Stimulated activated CD4-positive, alpha-beta T cell treated with anti-CD3 and anti-CD28 coated beads, Interleukin-4, amount 100 ng/mL, for 1 hour (primary cell): ENCODE measurements at regions not wholly inside any gene's neighbourhood (a gene's known extent, or its start where the extent isn't known, plus 50 kb on each side); places are given as distances from the start of the nearest gene placed in this dataset.
"Not testable (repeated sequence)": the region's sequence is repeated elsewhere in the genome, so short reads cannot be mapped to it uniquely, and the experiment has no call there.

ENCODE experiments used
- DNase-seq: peaks from one replicate; pipeline ENCODE4 v3.0.0-alpha.2; 2020

GRCh38 chr9:96062031-96062430 lies 186.5 kb downstream of the ERCC6L2 start:
- DNase-seq: no peak

DNA sequence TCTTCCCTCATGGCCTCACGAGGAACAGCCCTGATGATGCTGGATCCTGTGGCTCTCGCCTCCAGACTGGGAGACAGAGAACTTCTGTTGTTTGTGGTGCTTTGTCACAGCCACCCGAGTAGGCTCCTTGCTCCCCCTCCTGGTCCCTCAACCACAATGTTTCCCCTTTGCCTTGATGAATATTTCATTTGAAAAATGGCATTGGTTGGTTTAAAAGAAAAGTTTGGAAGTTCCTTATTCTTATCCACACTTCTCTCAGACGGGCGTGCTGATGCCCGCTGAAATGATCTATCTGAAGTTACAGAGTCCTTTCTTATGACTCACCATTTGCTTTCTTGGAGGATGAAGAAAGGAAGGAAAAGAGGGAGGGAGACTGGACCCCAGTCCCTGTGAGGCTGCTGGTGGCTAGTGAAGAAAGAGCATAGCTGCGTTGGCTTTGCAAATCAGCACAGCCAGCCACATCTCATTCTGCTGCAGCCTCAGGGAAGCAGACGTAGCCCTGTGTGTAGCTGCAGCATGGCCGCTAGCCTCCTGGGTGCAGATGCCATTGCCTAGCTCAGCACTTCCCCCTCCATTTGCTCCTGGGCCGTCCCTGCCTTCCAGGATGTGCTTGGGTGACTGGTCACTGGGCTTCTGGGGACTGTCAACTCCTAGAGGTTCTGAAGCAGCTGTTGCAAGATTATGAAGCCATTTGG lies 185.9 kb downstream of the ERCC6L2 start:
- DNase-seq: peak; percentile 39

GRCh38 chr9:96058218-96058617 lies 182.7 kb downstream of the ERCC6L2 start:
- no peak for DNase-seq

- DNase-seq: peak; percentile 4
These were observed 181.7 kb downstream of the ERCC6L2 start for GRCh38 chr9:96057155-96057554.

GRCh38 chr9:96056226-96056625 lies 180.7 kb downstream of the ERCC6L2 start:
- no peak for DNase-seq

DNA sequence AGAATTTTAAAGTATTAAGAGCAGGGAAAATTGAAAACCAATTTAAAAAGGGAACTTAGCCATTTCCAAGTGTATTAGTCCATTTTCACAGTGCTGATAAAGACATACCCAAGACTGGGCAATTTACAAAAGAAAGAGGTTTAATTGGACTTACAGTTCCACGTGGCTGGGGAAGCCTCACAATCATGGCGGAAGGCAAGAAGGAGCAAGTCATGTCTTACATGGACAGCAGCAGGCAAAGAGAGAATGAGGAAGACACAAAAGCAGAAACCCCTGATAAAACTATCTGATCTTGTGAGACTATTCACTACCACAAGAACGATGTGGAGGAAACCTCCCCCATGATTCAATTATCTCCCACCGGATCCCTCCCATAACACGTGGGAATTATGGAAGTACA lies 178.8 kb downstream of the ERCC6L2 start:
- not testable (repeated sequence) for DNase-seq

DNA sequence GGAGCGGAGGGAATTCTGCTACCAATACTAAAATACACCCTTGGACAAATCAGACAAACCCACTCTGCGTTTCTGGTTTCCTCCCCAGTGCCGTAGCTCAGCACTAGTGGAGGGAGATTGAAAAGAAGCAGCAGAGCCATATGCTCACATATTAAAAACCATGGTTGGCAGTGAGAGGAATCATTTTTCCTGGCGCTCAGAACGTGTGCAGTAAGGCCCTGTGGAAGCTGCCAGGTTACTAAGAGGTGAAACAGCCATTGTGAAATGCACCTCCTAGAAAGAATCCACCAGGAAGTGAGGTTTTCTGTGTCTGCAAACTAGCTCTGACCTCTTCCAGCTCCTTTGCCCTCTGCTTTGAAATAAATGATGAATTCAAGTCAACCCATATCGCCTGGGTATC lies 177.2 kb downstream of the ERCC6L2 start:
- DNase-seq: no peak

- no peak for DNase-seq
These were observed 175.9 kb downstream of the ERCC6L2 start for GRCh38 chr9:96051423-96051822.

- no peak for DNase-seq
These were observed 175.3 kb downstream of the ERCC6L2 start for GRCh38 chr9:96050861-96051155.

GRCh38 chr9:96050048-96050860 lies 174.8 kb downstream of the ERCC6L2 start:
- DNase-seq: no peak

DNA sequence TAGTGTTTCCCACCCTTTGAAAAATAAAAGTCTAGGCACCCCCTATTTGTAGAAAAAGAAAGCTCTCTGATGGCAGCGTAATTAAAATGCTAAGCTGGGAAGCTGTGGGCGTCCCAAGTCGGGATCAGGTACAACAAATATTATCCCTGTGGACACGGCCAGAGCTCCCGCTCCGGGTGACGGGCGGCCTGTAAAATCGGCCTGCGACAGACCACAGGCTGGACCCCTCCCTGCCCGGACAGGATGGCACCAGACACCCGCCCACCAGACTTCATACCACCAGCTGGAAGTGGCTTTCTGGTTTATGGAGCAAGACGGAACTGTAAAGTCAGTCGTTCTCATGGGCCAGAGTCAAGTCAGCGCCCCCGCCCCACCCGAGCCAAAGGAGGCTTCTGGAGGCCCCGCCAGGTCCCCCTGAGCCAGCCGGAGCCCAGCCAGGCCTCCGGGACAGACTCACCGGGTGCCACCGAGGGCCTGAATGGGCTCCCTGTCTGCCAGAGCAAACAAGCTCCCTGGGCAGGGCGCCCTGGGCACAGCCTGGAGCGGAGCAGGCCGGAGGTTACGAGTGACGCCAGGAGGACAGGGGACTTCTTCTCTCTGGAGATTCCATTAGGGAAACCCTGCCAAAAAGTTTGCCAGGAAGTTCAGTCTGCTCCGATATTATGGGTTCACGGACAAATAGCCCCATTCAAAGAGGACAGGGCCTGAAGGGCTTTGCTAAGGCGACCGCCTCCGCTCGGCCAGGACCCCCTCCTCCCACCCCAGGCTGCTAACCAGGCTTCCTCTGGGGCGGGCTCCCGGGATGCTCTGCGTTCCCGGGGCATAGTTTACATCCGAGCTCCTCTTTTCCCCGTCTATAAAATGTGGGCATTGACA lies 173.7 kb downstream of the ERCC6L2 start:
- no peak for DNase-seq

DNA sequence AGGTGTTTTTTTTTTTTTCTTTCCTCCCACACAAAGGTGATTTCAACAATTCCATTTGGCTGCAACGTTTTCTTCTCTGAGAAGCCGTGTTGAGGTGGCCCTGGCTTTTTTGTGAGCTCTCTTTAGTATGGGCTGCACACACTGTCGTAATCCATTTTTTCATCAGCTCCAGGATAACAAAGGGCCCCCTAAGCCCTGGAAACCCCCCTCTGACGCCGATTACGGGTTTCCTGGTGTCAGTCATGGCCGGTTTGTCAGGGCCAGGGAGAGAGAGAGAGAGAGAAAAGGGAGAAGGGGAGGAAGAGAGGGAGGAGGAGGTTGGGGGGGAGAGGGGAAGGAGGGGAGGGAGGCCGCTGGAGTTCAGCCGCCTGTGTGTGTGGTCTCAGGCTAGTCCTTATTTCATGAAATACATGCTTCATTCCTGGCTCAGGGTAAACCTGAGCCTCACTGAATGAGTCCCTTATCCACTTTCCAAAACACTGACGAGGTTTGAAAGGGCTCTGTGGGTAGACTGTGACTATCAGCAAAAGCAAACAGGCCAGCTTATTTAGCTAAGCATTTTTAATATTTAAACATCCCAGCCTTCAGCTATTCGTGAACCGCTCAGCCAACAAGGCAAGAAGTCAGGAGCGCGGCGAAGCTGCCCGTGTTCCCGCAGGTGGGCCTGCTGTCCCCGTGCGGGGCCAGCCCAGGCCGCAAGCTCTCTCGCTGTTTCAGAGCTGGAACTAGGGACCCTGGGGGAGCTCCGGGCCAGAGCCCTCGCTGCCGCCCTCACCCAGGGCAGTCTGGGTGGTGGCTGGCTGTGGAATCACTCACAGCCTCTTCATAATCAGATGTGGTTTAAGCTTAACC lies 172.8 kb downstream of the ERCC6L2 start:
- peak; percentile 13 for DNase-seq

- DNase-seq: no peak
These were observed 172.2 kb downstream of the ERCC6L2 start for GRCh38 chr9:96047741-96048103.

GRCh38 chr9:96047116-96047639 lies 171.7 kb downstream of the ERCC6L2 start:
- DNase-seq: no peak

DNA sequence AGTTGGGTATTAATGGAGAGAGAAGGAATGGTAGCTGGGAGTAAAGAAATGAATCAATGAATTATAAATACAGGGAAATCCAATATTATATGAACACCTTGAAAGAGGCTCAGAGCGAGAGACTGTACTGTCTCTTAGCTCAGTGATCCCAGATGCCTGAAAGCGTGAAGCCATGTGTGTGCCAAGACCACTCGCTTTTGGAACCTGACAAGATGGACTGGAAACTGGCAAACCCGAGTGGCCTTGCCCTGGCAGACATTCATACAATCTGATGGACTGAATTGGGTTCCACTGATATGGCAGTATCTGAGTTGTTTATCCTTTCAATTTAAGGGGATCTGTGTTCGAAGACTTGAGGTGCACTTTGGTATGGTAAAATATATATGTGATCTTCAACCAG lies 170.3 kb downstream of the ERCC6L2 start:
- no peak for DNase-seq

DNA sequence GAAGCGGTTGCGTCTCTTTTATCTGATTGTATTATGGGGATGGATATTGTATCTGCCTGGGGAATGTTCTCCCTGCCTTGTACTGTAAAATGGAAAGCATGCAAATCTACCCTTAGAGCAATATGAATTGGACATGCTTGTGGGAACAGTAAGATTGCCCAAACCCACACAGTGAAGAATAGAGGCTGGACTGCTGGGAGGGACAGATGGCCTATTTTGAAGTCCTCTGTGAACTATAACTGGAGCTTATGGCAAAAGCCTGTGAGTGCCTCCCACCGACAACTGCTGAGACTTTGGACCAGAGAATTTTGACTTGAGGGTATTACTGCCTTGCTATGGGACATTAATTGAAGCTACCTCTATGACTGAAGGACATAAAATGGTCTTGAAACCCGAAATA lies 168.9 kb downstream of the ERCC6L2 start:
- DNase-seq: no peak

DNA sequence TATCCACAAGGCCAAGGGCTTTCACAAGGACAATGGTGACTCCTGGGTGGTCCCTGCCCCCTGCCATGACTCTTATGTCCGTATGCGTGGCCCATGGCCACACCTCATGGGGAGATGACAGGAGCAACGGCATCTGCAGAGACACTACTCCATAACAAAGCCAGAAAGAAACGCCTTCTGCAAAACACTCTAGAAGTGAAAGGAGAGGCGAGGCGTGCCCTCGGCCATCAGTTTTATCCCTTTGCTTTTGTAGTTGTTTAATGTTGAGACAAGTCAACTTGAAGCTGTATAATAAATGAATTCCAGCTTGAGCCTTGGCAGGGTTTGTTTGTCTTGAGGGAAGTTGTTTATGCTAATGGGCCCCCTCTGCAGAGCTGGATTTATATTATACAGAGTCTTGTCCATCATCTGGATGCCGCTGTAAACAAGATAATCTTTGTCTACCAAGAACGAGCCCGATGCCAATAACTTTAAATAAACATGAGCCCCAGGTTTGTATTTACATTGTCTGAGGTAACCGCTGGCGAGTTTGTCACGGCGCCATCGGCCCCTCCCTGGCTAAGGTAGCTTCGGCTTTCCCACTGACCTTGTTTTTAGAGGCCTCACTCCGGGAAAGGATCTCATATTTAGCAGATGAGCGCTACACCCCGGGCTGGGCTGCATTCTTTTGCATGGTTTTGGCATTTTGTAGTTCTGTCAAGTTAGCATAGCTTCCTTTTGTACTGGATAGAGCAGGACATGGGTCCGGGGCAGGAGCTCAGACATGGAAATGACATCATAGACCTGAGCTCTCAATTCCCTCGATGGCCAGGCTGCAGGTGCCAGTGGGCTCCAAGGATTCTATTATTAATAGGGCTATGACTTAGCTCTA lies 165.3 kb downstream of the ERCC6L2 start:
- no peak for DNase-seq

GRCh38 chr9:96038914-96039313 lies 163.4 kb downstream of the ERCC6L2 start:
- no peak for DNase-seq

GRCh38 chr9:96038271-96038670 lies 162.8 kb downstream of the ERCC6L2 start:
- no peak for DNase-seq

DNA sequence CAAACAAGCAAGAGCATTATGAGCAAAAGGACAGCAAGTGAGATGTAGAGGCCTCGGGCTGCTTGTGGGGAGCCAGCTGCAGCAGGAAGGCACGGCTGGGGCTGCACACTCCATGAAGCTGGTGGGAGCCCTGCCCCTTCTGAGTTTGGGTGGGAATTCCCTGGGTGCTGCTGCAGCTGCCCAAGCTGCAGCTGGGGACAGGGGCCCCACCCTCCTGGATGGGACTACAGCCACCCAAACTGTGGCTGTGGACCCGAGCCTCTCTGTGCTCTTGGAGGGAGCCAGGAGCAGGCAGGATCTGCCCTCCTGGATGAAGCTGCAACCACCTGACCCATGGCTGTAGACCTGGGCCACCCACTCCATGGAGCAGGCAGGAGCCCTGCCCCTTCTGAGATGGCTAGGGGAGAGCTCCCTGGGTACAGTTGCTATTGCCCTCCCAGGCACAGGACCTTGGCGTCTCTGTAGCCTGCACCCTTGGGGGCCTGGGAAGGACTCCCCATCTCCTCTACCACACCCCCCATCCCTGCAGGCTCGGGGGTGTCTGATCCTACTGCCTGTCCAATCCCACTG lies 159.1 kb downstream of the ERCC6L2 start:
- DNase-seq: no peak

DNA sequence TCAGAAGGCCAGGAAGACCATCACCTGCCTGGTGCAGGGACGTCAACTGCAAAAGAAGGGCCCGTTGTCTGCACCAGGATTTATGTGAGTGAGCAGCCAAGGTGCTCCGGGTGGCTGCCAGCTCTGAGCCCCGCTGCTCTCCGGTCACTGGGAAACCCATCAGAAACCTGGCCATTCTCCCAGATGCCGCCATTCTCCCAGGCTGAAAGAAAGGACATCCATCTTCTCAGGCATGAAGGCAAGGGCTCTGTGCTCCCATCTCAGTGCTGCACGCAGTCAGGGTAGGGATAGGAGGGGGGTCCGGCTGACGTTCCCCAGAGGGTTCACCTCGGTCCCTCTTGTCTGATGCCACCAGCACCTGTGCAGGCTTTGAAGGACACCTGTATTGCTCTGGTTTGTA lies 158.4 kb downstream of the ERCC6L2 start:
- no peak for DNase-seq
